Kidney (tissue), 13 donors: ENCODE measurements at regions not wholly inside any gene's neighbourhood (a gene's known extent, or its start where the extent isn't known, plus 50 kb on each side); places are given as distances from the start of the nearest gene placed in this dataset.
"Not testable (repeated sequence)": the region's sequence is repeated elsewhere in the genome, so short reads cannot be mapped to it uniquely, and the experiment has no call there.

Source experiments
- DNase-seq, 5 donors: peaks; one replicate each; pipeline ENCODE4 v3.0.0-alpha.2; 2013 to 2020
- FAIRE-seq: peaks from 2 replicates; lab custom pipeline; 2012; peaks lifted over from hg19 to GRCh38; lab: Jason Lieb, UNC
- H3K27ac ChIP-seq, 2 donors: one replicate each; pipeline ENCODE4 v1.7.0; 2013; ENCODE audit warnings: low read depth in 2 of 2, low read length in 2 of 2, inconsistent platforms in 1 of 2
- H3K27me3 ChIP-seq: one replicate; pipeline ENCODE4 v1.7.1; 2013; ENCODE audit warnings: low read length, inconsistent platforms; ENCODE audit not compliant: control insufficient read depth, insufficient read depth
- H3K36me3 ChIP-seq, 3 donors: one replicate each; pipeline versions ENCODE4 v1.7.0 to v1.7.1; 2013; ENCODE audit warnings: low read length in 3 of 3, control low read depth in 1 of 3, inconsistent platforms in 1 of 3; ENCODE audit not compliant: insufficient read depth in 3 of 3, control insufficient read depth in 2 of 3
- H3K4me1 ChIP-seq, 3 donors: one replicate each; pipeline versions ENCODE4 v1.7.0 to v1.7.1; 2013; ENCODE audit warnings: low read length in 3 of 3, inconsistent platforms in 1 of 3, low read depth in 1 of 3; ENCODE audit not compliant: control insufficient read depth in 2 of 3, insufficient read depth in 2 of 3
- H3K4me3 ChIP-seq, 3 donors: one replicate each; pipeline versions ENCODE4 v1.7.0 to v1.8.1; 2013; ENCODE audit warnings: low read length in 3 of 3, control low read depth in 1 of 3, inconsistent platforms in 1 of 3
- H3K9ac ChIP-seq, 3 donors: one replicate each; pipeline versions ENCODE4 v1.7.0 to v1.7.1; 2013; ENCODE audit warnings: low read length in 3 of 3, control low read depth in 1 of 3, inconsistent platforms in 1 of 3
- H3K9me3 ChIP-seq, 3 donors: one replicate each; pipeline versions ENCODE4 v1.7.0 to v1.7.1; 2013; ENCODE audit warnings: low read length in 3 of 3, control low read depth in 1 of 3, inconsistent platforms in 1 of 3; ENCODE audit not compliant: control insufficient read depth in 2 of 3, insufficient read depth in 1 of 3
- CTCF ChIP-seq: IDR thresholded peaks from 3 replicates; pipeline ENCODE4 v1.5.1; 2012; ENCODE audit warnings: mild to moderate bottlenecking, moderate library complexity, borderline replicate concordance; ENCODE audit not compliant: insufficient read depth; ENCODE audit errors: extremely low read depth
- intact Hi-C: fragments of 100-400 bp; cut with DNase I; formaldehyde crosslinking; loops from one replicate; pipeline ENCODE4 v1.11.1; 2022
- donor health status: control.
- donor health status: control.
- donor health status: control.
- donor health status: control.
- donor health status: control.
- donor health status: DM: yes; HTN: yes; CAD: no.
- donor health status: Normal renal cell carcinoma (clear cell type).

- H3K4me1 ChIP-seq = no peaks in the 10 kb centered on the region
- no peaks in the 10 kb centered on the region for H3K36me3 ChIP-seq
- FAIRE-seq (no peak), DNase-seq (no peak)
- no peaks in the 10 kb centered on the region for H3K27me3 ChIP-seq
- intact Hi-C loops = no loop called here
- no peak overlapping the region for H3K27ac ChIP-seq
- no peak overlapping the region for H3K4me3 ChIP-seq
- no peak for TF ChIP-seq CTCF
- H3K9ac ChIP-seq = no peak overlapping the region
- H3K9me3 ChIP-seq = no peaks in the 10 kb centered on the region
Observed at GRCh38 chr1:228953207-228953606, 217.9 kb downstream of the RHOU start.

GRCh38 chr1:228953808-228954207 lies 218.5 kb downstream of the RHOU start:
- FAIRE-seq, H3K36me3 ChIP-seq, H3K9ac ChIP-seq, H3K4me1 ChIP-seq, H3K27me3 ChIP-seq, intact Hi-C loops, H3K4me3 ChIP-seq, H3K9me3 ChIP-seq, H3K27ac ChIP-seq, DNase-seq: not testable (repeated sequence)

GRCh38 chr1:228955691-228956090 lies 220.4 kb downstream of the RHOU start:
- DNase-seq (no peak), FAIRE-seq (no peak)
- no peaks in the 10 kb centered on the region for H3K9me3 ChIP-seq
- intact Hi-C loops = no loop called here
- H3K9ac ChIP-seq = no peak overlapping the region
- no peaks in the 10 kb centered on the region for H3K4me1 ChIP-seq
- H3K4me3 ChIP-seq = no peak overlapping the region
- TF ChIP-seq CTCF = no peak
- H3K36me3 ChIP-seq = no peaks in the 10 kb centered on the region
- no peaks in the 10 kb centered on the region for H3K27me3 ChIP-seq
- H3K27ac ChIP-seq = no peak overlapping the region

GRCh38 chr1:228956864-228957263 lies 221.6 kb downstream of the RHOU start:
- H3K4me3 ChIP-seq = no peak overlapping the region
- H3K4me1 ChIP-seq = no peaks in the 10 kb centered on the region
- TF ChIP-seq CTCF = no peak
- no peak overlapping the region for H3K27ac ChIP-seq
- no peaks in the 10 kb centered on the region for H3K9me3 ChIP-seq
- FAIRE-seq = no peak
- H3K36me3 ChIP-seq = no peaks in the 10 kb centered on the region
- H3K9ac ChIP-seq = no peak overlapping the region
- H3K27me3 ChIP-seq = no peaks in the 10 kb centered on the region
- DNase-seq = no peak
- intact Hi-C loops = no loop called here
